ENCODE measurements at regions not wholly inside any gene's neighbourhood (a gene's known extent, or its start where the extent isn't known, plus 50 kb on each side); places are given as distances from the start of the nearest gene placed in this dataset.
"Not testable (repeated sequence)": the region's sequence is repeated elsewhere in the genome, so short reads cannot be mapped to it uniquely, and the experiment has no call there.

GRCh38 chr1:221965252-221965651 is 223.4 kb upstream of the DUSP10 start:
- no peaks in the 10 kb centered on the region for H3K9me3 ChIP-seq (ENCODE audit: insufficient read depth, low read length)
- H3K27me3 ChIP-seq (ENCODE audit: insufficient read depth, insufficient read length), result no peaks in the 10 kb centered on the region
- H3K4me1 ChIP-seq (ENCODE audit: insufficient read depth, insufficient read length), result peaks cover under 1% of the 10 kb centered on the region
- TF ChIP-seq ZNF274 (IDR thresholded peaks at IDR 0.05; ENCODE audit: low read depth, low read length) (no peak), SUZ12 (IDR thresholded peaks at IDR 0.05; ENCODE audit: extremely low read depth, insufficient read depth, insufficient read length) (no peak), YY1 (IDR thresholded peaks at IDR 0.05; ENCODE audit: insufficient read depth, insufficient read length) (no peak)
- no peak for DNase-seq (ENCODE audit: low read depth, low spot score)
- H3K9ac ChIP-seq (ENCODE audit: insufficient read length, low read depth), result no peak overlapping the region
- H3K4me3 ChIP-seq (ENCODE audit: insufficient read length, low read depth), result no peak overlapping the region
- H3K36me3 ChIP-seq (ENCODE audit: insufficient read depth, insufficient read length, low read length), result no peaks in the 10 kb centered on the region

DNA sequence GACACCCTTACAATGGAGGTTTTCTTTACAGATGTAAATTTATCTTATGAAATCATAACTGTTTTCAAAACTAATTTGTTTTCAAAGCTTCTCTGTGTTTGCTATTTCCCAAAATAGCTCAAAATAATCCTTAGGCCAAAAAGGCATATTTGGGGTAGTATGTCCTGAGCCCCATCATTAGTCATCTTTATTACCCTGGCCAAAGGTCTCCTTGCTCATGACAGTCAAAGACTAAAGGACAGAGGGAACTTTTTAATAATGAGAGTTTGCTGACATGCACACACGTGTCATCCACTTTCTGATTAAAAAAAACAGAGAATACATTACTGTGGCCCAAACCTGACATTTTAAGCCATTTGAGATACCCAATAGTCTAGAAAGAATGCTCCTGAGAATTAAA is 221.9 kb upstream of the DUSP10 start:
- no peaks in the 10 kb centered on the region for H3K36me3 ChIP-seq (ENCODE audit: insufficient read depth, insufficient read length, low read length)
- TF ChIP-seq SUZ12 (IDR thresholded peaks at IDR 0.05; ENCODE audit: extremely low read depth, insufficient read depth, insufficient read length), result no peak
- no peak for TF ChIP-seq YY1 (IDR thresholded peaks at IDR 0.05; ENCODE audit: insufficient read depth, insufficient read length)
- TF ChIP-seq ZNF274 (IDR thresholded peaks at IDR 0.05; ENCODE audit: low read depth, low read length), result no peak

DNA sequence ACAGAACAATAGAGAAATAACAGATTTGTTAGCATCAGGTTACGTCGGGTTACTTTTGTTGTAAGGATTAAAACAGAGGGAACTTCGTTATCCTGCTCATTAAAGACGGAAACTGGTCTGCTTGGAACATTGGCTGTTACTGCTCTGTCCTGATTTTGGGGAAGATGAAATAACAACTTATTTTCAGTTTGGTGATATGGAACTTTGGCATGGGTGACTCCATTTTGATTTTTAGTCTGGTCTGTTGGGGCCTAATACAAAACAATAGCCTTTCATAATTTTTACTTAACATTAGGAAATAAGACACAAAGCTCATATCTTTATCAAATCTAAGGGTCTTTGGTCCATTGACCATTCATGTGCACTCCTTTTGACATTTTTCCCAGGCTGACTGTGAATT is 220.5 kb upstream of the DUSP10 start:
- no peak for DNase-seq (ENCODE audit: low read depth, low spot score)
- H3K4me1 ChIP-seq (ENCODE audit: insufficient read depth, insufficient read length), result no peaks in the 10 kb centered on the region
- H3K4me3 ChIP-seq (ENCODE audit: insufficient read length, low read depth), result no peak overlapping the region
- no peaks in the 10 kb centered on the region for H3K36me3 ChIP-seq (ENCODE audit: insufficient read depth, insufficient read length, low read length)
- TF ChIP-seq SUZ12 (IDR thresholded peaks at IDR 0.05; ENCODE audit: extremely low read depth, insufficient read depth, insufficient read length) (no peak), ZNF274 (IDR thresholded peaks at IDR 0.05; ENCODE audit: low read depth, low read length) (no peak), YY1 (IDR thresholded peaks at IDR 0.05; ENCODE audit: insufficient read depth, insufficient read length) (no peak)
- H3K27me3 ChIP-seq (ENCODE audit: insufficient read depth, insufficient read length), result no peaks in the 10 kb centered on the region
- H3K9ac ChIP-seq (ENCODE audit: insufficient read length, low read depth), result no peak overlapping the region
- peaks cover 8% of the 10 kb centered on the region; the same call in 1 of the 2 replicates for H3K9me3 ChIP-seq (ENCODE audit: insufficient read depth, low read length)

More for the DNA sequence above, 221.9 kb upstream of the DUSP10 start:
- Histone ChIP-seq H3K9ac (ENCODE audit: insufficient read length, low read depth) (no peak overlapping the region), H3K27me3 (ENCODE audit: insufficient read depth, insufficient read length) (no peaks in the 10 kb centered on the region), H3K4me1 (ENCODE audit: insufficient read depth, insufficient read length) (no peaks in the 10 kb centered on the region), H3K4me3 (ENCODE audit: insufficient read length, low read depth) (no peak overlapping the region), H3K9me3 (ENCODE audit: insufficient read depth, low read length) (no peaks in the 10 kb centered on the region)
- no peak for DNase-seq (ENCODE audit: low read depth, low spot score)

DNA sequence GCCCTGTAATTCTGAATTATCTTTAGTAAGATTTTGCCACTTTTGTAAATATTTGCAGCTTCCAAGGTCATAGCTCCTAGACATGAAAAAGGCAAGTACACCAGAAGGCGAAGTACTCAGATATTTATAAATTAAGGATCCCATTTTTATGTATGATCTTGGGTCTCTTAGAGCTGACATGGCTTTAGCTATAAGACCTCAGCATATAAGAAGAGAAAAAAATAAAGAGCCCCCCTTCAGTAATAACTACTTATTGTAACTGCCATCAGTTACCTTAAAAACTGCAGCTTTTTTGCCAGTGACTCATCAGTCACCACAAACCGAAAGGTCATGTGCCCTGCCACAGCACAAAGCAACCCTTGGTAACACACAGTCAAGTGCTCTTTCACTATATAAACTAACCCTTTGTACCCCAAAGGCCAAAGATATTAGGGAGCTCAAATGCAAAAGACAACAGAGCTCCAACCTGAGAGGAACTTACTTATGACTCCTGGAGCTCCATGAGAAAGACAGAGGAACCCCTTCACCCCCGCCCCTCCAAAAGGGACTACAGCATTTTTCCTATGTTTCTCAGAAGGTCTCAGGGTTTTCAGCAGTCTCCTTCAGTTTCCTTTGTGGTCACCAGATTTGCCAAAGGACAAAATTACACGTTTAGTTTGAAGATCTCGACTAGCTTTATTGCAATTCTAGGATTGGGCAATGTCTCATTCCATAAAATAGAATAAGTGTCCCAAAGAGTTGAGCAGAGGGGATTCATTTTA is 219.8 kb upstream of the DUSP10 start:
- H3K4me3 ChIP-seq (ENCODE audit: insufficient read length, low read depth), result no peak overlapping the region
- no peaks in the 10 kb centered on the region for H3K36me3 ChIP-seq (ENCODE audit: insufficient read depth, insufficient read length, low read length)
- TF ChIP-seq YY1 (IDR thresholded peaks at IDR 0.05; ENCODE audit: insufficient read depth, insufficient read length), result no peak
- TF ChIP-seq SUZ12 (IDR thresholded peaks at IDR 0.05; ENCODE audit: extremely low read depth, insufficient read depth, insufficient read length), result no peak
- no peak for TF ChIP-seq ZNF274 (IDR thresholded peaks at IDR 0.05; ENCODE audit: low read depth, low read length)
- H3K9me3 ChIP-seq (ENCODE audit: insufficient read depth, low read length), result peaks cover 10% of the 10 kb centered on the region; the same call in 1 of the 2 replicates
- no peak overlapping the region for H3K9ac ChIP-seq (ENCODE audit: insufficient read length, low read depth)
- no peaks in the 10 kb centered on the region for H3K27me3 ChIP-seq (ENCODE audit: insufficient read depth, insufficient read length)
- H3K4me1 ChIP-seq (ENCODE audit: insufficient read depth, insufficient read length), result no peaks in the 10 kb centered on the region
- no peak for DNase-seq (ENCODE audit: low read depth, low spot score)

DNA sequence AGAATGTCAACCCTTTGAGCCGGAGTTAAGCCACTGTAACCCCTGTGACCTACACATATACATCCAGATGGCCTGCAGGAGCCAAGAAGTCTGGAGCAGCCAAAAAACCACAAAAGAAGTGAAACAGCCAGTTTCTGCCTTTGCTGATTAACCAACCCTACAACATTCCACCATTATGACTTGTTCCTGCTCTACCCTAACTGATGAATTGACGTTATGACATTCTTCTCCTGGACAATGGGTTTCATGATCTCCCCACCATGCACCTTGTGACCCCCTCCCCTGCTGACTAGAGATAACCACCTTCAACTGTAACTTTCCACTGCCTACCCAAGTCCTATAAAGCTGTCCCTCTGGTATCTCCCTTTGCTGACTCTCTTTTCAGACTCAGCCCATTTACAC is 216.3 kb upstream of the DUSP10 start:
- H3K4me1 ChIP-seq (ENCODE audit: insufficient read depth, insufficient read length); H3K27me3 ChIP-seq (ENCODE audit: insufficient read depth, insufficient read length); H3K4me3 ChIP-seq (ENCODE audit: insufficient read length, low read depth); H3K36me3 ChIP-seq (ENCODE audit: insufficient read depth, insufficient read length, low read length); DNase-seq (ENCODE audit: low read depth, low spot score); H3K9ac ChIP-seq (ENCODE audit: insufficient read length, low read depth): not testable (repeated sequence)
- peaks cover 10% of the 10 kb centered on the region; the same call in 1 of the 2 replicates for H3K9me3 ChIP-seq (ENCODE audit: insufficient read depth, low read length)

DNA sequence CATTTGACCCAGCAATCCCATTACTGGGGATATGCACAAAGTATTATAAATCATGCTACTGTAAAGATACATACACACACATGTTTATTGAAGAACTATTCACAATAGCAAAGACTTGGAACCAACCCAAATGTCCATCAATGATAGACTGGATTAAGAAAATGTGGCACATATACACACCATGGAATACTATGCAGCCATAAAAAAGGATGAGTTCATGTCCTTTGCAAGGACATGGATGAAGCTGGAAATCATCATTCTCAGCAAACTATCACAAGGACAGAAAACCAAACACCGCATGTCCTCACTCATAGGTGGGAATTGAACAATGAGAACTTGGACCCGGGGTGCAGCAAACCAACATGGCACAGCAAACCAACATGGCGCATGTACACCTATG is 215.5 kb upstream of the DUSP10 start:
- not testable (repeated sequence) for H3K4me3 ChIP-seq (ENCODE audit: insufficient read length, low read depth); H3K36me3 ChIP-seq (ENCODE audit: insufficient read depth, insufficient read length, low read length); H3K9ac ChIP-seq (ENCODE audit: insufficient read length, low read depth); DNase-seq (ENCODE audit: low read depth, low spot score); H3K4me1 ChIP-seq (ENCODE audit: insufficient read depth, insufficient read length); H3K27me3 ChIP-seq (ENCODE audit: insufficient read depth, insufficient read length)
- peaks cover 10% of the 10 kb centered on the region; the same call in 1 of the 2 replicates for H3K9me3 ChIP-seq (ENCODE audit: insufficient read depth, low read length)

DNA sequence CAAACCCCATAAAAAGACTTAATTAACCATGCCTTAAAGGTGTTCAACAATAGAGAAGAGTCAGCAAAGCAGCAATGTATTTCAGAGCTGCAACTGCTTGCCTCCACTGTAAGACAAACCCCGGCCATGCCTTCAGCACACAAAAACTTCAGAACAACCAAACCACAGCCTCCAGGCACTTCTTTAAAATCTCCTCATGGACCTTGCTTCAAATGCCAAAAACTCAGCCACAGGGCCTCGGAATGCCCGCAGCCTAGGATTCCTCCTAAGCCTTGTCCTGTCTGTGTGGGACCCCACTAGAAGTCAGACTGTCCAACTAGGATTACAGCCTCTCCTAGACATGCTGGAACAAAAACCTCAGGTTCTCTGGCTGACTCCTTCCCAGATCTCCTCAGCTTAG is 208.1 kb upstream of the DUSP10 start:
- no peak overlapping the region for H3K9ac ChIP-seq (ENCODE audit: insufficient read length, low read depth)
- H3K4me3 ChIP-seq (ENCODE audit: insufficient read length, low read depth), result no peak overlapping the region
- no peak for DNase-seq (ENCODE audit: low read depth, low spot score)
- H3K27me3 ChIP-seq (ENCODE audit: insufficient read depth, insufficient read length), result no peaks in the 10 kb centered on the region
- H3K36me3 ChIP-seq (ENCODE audit: insufficient read depth, insufficient read length, low read length), result no peaks in the 10 kb centered on the region
- peaks cover 11% of the 10 kb centered on the region; the same call in 1 of the 2 replicates for H3K9me3 ChIP-seq (ENCODE audit: insufficient read depth, low read length)
- no peak for TF ChIP-seq YY1 (IDR thresholded peaks at IDR 0.05; ENCODE audit: insufficient read depth, insufficient read length)
- TF ChIP-seq SUZ12 (IDR thresholded peaks at IDR 0.05; ENCODE audit: extremely low read depth, insufficient read depth, insufficient read length), result no peak
- TF ChIP-seq ZNF274 (IDR thresholded peaks at IDR 0.05; ENCODE audit: low read depth, low read length), result no peak
- no peaks in the 10 kb centered on the region for H3K4me1 ChIP-seq (ENCODE audit: insufficient read depth, insufficient read length)

Data from NT2/D1 (cell line).